Pancreas (tissue), 10 donors: ENCODE measurements at regions not wholly inside any gene's neighbourhood (a gene's known extent, or its start where the extent isn't known, plus 50 kb on each side); places are given as distances from the start of the nearest gene placed in this dataset.

ENCODE experiments used
- ATAC-seq, 4 donors: fragments of 200-7000 bp; cut with Tn5 transposase; one replicate each; pipeline versions ENCODE4 v1.8.0 to v1.9.1; 2020; ENCODE audit warnings: mild to moderate bottlenecking in 4 of 4, moderate library complexity in 4 of 4
- DNase-seq, 6 donors: peaks; one replicate each; pipeline ENCODE4 v3.0.0-alpha.2; 2020
- FAIRE-seq: peaks from 2 replicates; lab custom pipeline; 2012; peaks lifted over from hg19 to GRCh38; lab: Jason Lieb, UNC
- H3K27ac ChIP-seq, 4 donors: fragments of 200-600 bp; sonication (generic); 1 replicate in 3 of 4; 2 replicates in 1 of 4; pipeline versions ENCODE4 v1.5.0 to v1.8.0; 2020
- H3K27me3 ChIP-seq, 4 donors: fragments of 200-600 bp; one replicate each; pipeline ENCODE4 v1.8.0; 2021
- H3K36me3 ChIP-seq, 3 donors: fragments of 200-600 bp; sonication (generic) in 1 of 3; one replicate each; pipeline versions ENCODE4 v1.5.0 to v1.8.0; 2020 to 2021
- H3K4me1 ChIP-seq, 3 donors: fragments of 200-600 bp; one replicate each; pipeline ENCODE4 v1.8.0; 2021
- H3K4me3 ChIP-seq, 4 donors: fragments of 200-600 bp; sonication (generic) in 2 of 4; one replicate each; pipeline versions ENCODE4 v1.5.0 to v1.8.0; 2020 to 2021
- H3K9me3 ChIP-seq, 4 donors: fragments of 200-600 bp; one replicate each; pipeline ENCODE4 v1.8.0; 2021
- WGBS, 2 donors: extraction: QIAGEN DNeasy Blood & Tissue Kit; methylation state at CpG; one replicate each; pipeline ENCODE4 v1.1.7; 2013; 5-methylcytosine and 5-hydroxymethylcytosine counted together
- intact Hi-C, 3 donors: fragments of 100-400 bp; cut with DNase I; formaldehyde crosslinking; loops; one replicate each; pipeline versions ENCODE4 v1.11.1 to v1.14.2; 2022
- TF ChIP-seq, protein P1 (sequence below), 4 donors: fragments of 200-600 bp; sonication (generic) in 3 of 4; IDR thresholded peaks; one replicate each; pipeline versions ENCODE4 v1.5.0 to v1.8.0; 2021; ENCODE audit warnings: antibody characterized with exemption in 4 of 4
- donor health status: healthy with polysubstance abuse.
- donor health status: DM: no; HTN: no; CAD: no; lungs with moderate emphysema.
- donor health status: DM: no; HTN: no; CAD: no.
- donor health status: control.
- donor health status: control.
- donor health status: Bipolar disorder and iron deficiency.
- donor health status: DM: yes; HTN: yes; CAD: no.
- donor health status: DM: no; HTN: no; CAD: no.
- donor health status: DM: no; HTN: no; CAD: no.
- donor health status: DM: yes; HTN: yes; CAD: no.

DNA sequence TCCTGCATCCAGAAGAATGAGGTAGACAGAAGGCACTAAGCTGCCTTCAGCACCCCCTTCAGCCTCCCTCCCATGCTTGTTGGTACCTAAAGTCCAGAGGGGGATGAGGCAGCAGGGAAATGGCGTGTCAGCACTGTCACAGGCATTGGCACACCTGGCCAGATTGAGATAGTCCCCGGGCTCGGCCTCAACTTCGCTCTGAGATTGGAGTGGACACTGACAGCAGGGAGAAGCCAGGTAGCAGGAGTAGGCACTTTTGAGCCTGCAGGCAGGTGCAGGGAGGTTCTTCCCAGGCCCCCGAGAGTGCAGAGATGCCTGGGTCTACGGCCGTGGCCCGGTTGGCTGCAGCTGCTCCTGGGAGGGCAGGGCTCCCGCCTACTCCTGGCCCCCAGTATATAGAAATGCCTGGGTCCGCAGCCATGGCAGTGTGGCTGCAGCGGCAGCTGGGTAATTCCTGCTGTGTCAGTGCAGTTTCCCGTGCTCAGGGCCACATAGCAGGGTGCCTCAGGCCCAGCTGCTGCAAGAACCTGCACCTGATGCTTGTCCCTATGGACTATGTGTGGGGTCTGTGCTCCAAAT is 160.3 kb downstream of the SLITRK6 start:
- 58 to 66% methylated on average over 12 of the region's 12 CpGs for WGBS, 2 donors
- TF ChIP-seq, protein P1, sequence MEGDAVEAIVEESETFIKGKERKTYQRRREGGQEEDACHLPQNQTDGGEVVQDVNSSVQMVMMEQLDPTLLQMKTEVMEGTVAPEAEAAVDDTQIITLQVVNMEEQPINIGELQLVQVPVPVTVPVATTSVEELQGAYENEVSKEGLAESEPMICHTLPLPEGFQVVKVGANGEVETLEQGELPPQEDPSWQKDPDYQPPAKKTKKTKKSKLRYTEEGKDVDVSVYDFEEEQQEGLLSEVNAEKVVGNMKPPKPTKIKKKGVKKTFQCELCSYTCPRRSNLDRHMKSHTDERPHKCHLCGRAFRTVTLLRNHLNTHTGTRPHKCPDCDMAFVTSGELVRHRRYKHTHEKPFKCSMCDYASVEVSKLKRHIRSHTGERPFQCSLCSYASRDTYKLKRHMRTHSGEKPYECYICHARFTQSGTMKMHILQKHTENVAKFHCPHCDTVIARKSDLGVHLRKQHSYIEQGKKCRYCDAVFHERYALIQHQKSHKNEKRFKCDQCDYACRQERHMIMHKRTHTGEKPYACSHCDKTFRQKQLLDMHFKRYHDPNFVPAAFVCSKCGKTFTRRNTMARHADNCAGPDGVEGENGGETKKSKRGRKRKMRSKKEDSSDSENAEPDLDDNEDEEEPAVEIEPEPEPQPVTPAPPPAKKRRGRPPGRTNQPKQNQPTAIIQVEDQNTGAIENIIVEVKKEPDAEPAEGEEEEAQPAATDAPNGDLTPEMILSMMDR (IDR thresholded peaks at IDR 0.05): no peak
- intact Hi-C loops: no loop called here
- no peaks in the 10 kb centered on the region for H3K36me3 ChIP-seq
- no peak overlapping the region for H3K27ac ChIP-seq
- ATAC-seq: no peak
- FAIRE-seq: no peak
- H3K9me3 ChIP-seq: no peaks in the 10 kb centered on the region
- no peaks in the 10 kb centered on the region for H3K4me1 ChIP-seq
- no peak overlapping the region for H3K4me3 ChIP-seq
- H3K27me3 ChIP-seq: no peaks in the 10 kb centered on the region
- peak in 1 of 6 donors; percentile 45 for DNase-seq

DNA sequence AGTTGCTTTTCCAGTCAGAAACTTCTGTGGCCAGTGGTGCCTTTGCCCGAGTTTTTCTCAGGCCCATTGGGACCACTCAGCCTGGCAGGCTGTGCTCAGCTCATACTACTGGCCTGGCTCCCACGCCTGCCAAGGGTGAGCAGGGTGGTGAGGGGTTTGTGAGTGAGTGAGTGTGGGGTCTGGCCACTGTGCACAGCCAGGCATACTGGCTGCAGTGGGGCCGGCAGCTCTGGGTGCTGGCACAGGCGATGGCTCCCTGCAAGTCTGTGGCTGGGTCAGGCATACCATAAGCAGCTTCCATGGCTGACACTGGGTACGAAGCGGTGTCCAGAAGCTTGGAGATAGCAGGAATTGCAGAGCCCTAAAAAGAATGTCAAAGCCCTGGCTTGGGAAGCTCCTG is 161.0 kb downstream of the SLITRK6 start:
- ATAC-seq (no peak), DNase-seq (peak in 1 of 6 donors; percentile 38), FAIRE-seq (no peak)
- Histone ChIP-seq H3K9me3 (no peaks in the 10 kb centered on the region), H3K4me3 (no peak overlapping the region), H3K36me3 (no peaks in the 10 kb centered on the region), H3K27ac (no peak overlapping the region), H3K4me1 (no peaks in the 10 kb centered on the region), H3K27me3 (no peaks in the 10 kb centered on the region)
- TF ChIP-seq, protein P1 (IDR thresholded peaks at IDR 0.05): no peak
- intact Hi-C loops: no loop called here
- 67 to 83% methylated on average over 6 of the region's 6 CpGs for WGBS, 2 donors

DNA sequence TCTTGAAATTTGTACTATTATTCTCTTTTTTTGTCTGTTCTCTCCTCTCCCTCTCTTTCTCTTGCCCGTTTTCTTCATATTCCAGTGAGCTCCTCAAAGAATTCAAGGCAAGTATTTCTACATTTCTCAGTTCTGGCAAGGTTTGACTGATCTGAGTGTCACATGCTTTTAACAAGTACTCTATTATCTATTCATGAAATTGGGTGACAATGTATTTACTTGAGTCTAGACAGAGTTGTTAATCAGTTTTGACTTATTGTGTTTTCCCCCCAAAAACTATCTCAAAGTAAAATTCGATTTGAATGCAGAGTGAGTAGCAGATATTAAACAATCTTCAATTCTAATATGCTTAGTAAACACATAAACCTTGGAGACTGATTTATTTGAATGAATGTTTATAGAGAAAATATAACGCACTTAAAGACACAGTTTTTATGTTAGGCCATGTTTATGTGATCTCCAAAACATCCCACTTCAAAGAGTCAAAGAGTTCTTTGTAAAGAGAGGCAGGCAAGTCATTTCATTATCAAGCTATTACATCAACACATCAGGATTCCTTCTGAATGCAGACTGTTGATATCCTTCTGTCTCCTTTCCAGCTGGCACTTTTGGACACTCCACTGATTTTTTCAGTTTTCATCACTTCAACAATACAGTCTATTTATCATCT is 166.6 kb downstream of the SLITRK6 start:
- no peaks in the 10 kb centered on the region for H3K4me1 ChIP-seq
- H3K4me3 ChIP-seq: no peak overlapping the region
- H3K27ac ChIP-seq: no peak overlapping the region
- ATAC-seq: no peak
- no peaks in the 10 kb centered on the region for H3K9me3 ChIP-seq
- no peaks in the 10 kb centered on the region for H3K36me3 ChIP-seq
- TF ChIP-seq, protein P1 (IDR thresholded peaks at IDR 0.05): no peak
- intact Hi-C loops: no loop called here
- no peaks in the 10 kb centered on the region for H3K27me3 ChIP-seq
- no peak for FAIRE-seq
- no peak for DNase-seq
- WGBS, 2 donors: 32 to 55% methylated on average over 3 of the region's 3 CpGs

DNA sequence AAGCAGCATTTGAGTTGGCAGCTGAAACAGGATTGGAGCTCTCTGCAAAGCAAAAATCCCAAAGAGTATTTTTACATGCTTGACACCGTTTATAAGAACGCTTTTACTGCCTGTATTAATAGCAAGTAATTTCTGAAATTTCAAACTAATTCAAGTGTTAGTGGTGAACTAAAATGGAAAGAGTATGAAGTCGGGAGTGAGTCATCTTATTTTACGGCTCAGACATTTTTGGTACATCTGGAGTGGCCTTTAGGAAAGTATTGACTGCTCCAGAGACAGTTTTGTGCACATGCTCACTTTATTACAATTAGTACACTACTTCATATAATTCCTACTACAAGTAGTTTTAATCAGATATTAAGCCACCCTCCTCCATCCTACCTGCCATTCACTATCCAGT is 167.4 kb downstream of the SLITRK6 start:
- FAIRE-seq (no peak), ATAC-seq (no peak), DNase-seq (no peak)
- no peaks in the 10 kb centered on the region for H3K27me3 ChIP-seq
- H3K4me3 ChIP-seq: no peak overlapping the region
- H3K4me1 ChIP-seq: no peaks in the 10 kb centered on the region
- H3K36me3 ChIP-seq: no peaks in the 10 kb centered on the region
- no peaks in the 10 kb centered on the region for H3K9me3 ChIP-seq
- H3K27ac ChIP-seq: no peak overlapping the region
- 67 to 76% methylated on average over 4 of the region's 4 CpGs for WGBS, 2 donors
- intact Hi-C loops: no loop called here
- TF ChIP-seq, protein P1 (IDR thresholded peaks at IDR 0.05): no peak

DNA sequence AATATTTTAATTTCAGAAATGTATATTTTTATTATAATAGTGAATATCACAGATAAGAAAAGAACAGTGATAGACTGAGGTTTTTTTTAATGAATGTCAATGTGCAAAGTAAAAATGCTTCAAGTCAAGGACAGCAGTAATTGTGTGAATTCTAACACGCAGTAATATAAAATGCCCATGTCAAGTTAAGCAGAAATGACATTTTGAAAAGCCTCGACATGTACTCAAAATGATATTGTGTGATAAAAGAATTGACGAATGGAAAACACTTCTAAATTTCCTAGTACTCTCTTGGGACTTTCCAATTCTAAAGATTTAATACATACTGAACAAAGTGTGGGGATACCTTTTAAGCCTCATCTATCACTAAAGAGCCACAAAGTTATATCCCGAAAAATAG is 172.6 kb downstream of the SLITRK6 start:
- intact Hi-C loops: no loop called here
- 55 to 64% methylated on average over 4 of the region's 4 CpGs for WGBS, 2 donors

More for the DNA sequence above, 172.6 kb downstream of the SLITRK6 start:
- no peak for ATAC-seq
- FAIRE-seq: no peak
- H3K4me1 ChIP-seq: no peaks in the 10 kb centered on the region
- no peak overlapping the region for H3K27ac ChIP-seq
- TF ChIP-seq, protein P1 (IDR thresholded peaks at IDR 0.05): no peak
- H3K4me3 ChIP-seq: no peak overlapping the region
- H3K9me3 ChIP-seq: no peaks in the 10 kb centered on the region
- no peak for DNase-seq
- H3K27me3 ChIP-seq: no peaks in the 10 kb centered on the region
- H3K36me3 ChIP-seq: no peaks in the 10 kb centered on the region
